GM23338 (cell line): ENCODE measurements at regions not wholly inside any gene's neighbourhood (a gene's known extent, or its start where the extent isn't known, plus 50 kb on each side); places are given as distances from the start of the nearest gene placed in this dataset.
"Not testable (repeated sequence)": the region's sequence is repeated elsewhere in the genome, so short reads cannot be mapped to it uniquely, and the experiment has no call there.

Experiments used
- ATAC-seq: fragments of 200-7000 bp; cut with Tn5 transposase; 3 replicates; pipeline ENCODE4 v1.9.1; 2020
- DNase-seq: peaks from one replicate; pipeline ENCODE4 v3.0.0-alpha.2; 2015; ENCODE audit warnings: low spot score
- H2AFZ ChIP-seq: fragments of 200-600 bp; sonication (generic); 2 replicates; pipeline ENCODE4 v1.8.0; 2016; ENCODE audit warnings: antibody characterized with exemption, mild to moderate bottlenecking, moderate library complexity
- H3F3A ChIP-seq: fragments of 200-600 bp; sonication (generic); replicated peaks from 2 replicates; pipeline ENCODE4 v1.8.0; 2017; ENCODE audit warnings: antibody characterized with exemption, mixed run types, low read depth
- H3K27ac ChIP-seq: fragments of 200-600 bp; sonication (generic); 2 replicates; pipeline ENCODE4 v1.6.1; 2016; ENCODE audit warnings: low read depth
- H3K27me3 ChIP-seq: fragments of 200-600 bp; sonication (generic); 2 replicates; pipeline ENCODE4 v1.8.0; 2016; ENCODE audit warnings: mild to moderate bottlenecking, mixed run types, moderate library complexity; ENCODE audit not compliant: insufficient read depth
- H3K36me3 ChIP-seq: fragments of 200-600 bp; sonication (generic); 2 replicates; pipeline ENCODE4 v1.8.0; 2016; ENCODE audit warnings: mild to moderate bottlenecking; ENCODE audit not compliant: insufficient read depth
- H3K4me1 ChIP-seq: fragments of 200-600 bp; sonication (generic); 2 replicates; pipeline ENCODE4 v1.8.0; 2016; ENCODE audit warnings: mild to moderate bottlenecking, moderate library complexity; ENCODE audit not compliant: insufficient read depth
- H3K4me2 ChIP-seq: fragments of 200-600 bp; sonication (generic); 2 replicates; pipeline ENCODE4 v1.7.1; 2017; ENCODE audit warnings: mixed run types
- H3K4me3 ChIP-seq: fragments of 200-600 bp; sonication (generic); 2 replicates; pipeline ENCODE4 v1.6.1; 2016; ENCODE audit warnings: mixed run types
- H3K79me2 ChIP-seq: fragments of 200-600 bp; sonication (generic); replicated peaks from 2 replicates; pipeline ENCODE4 v1.8.0; 2017; ENCODE audit warnings: mild to moderate bottlenecking; ENCODE audit not compliant: insufficient read depth
- H3K9me2 ChIP-seq: fragments of 200-600 bp; sonication (generic); 2 replicates; pipeline ENCODE4 v1.8.0; 2017; ENCODE audit not compliant: insufficient read depth
- H4K20me1 ChIP-seq: fragments of 200-600 bp; sonication (generic); replicated peaks from 2 replicates; pipeline ENCODE4 v1.8.0; 2017; ENCODE audit warnings: mild to moderate bottlenecking; ENCODE audit not compliant: insufficient read depth
- H3K27ac Mint-ChIP-seq: 2 replicates; pipeline ENCODE4 v1.8.0; 2020; ENCODE audit warnings: inconsistent platforms, mild to moderate bottlenecking, moderate library complexity, mixed read lengths
- H3K27me3 Mint-ChIP-seq: 3 replicates; pipeline ENCODE4 v1.8.0; 2022; ENCODE audit warnings: low read depth, mild to moderate bottlenecking, moderate library complexity, mixed read lengths, inconsistent platforms; ENCODE audit not compliant: insufficient read depth, poor library complexity
- H3K36me3 Mint-ChIP-seq: 3 replicates; pipeline ENCODE4 v1.8.0; 2021; ENCODE audit warnings: low read depth, mild to moderate bottlenecking, inconsistent platforms, moderate library complexity, mixed read lengths
- H3K4me1 Mint-ChIP-seq: 3 replicates; pipeline ENCODE4 v1.8.0; 2020; ENCODE audit warnings: mild to moderate bottlenecking, inconsistent platforms, mixed read lengths
- H3K4me3 Mint-ChIP-seq: 3 replicates; pipeline ENCODE4 v1.8.0; 2021; ENCODE audit warnings: moderate library complexity, mild to moderate bottlenecking, inconsistent platforms, mixed read lengths
- H3K9me3 Mint-ChIP-seq: 3 replicates; pipeline ENCODE4 v1.8.0; 2020; ENCODE audit warnings: moderate library complexity, mild to moderate bottlenecking, inconsistent platforms, mixed read lengths
- CREB1 ChIP-seq: fragments of 250-450 bp; sonication (Bioruptor Pico); IDR thresholded peaks from 2 replicates; pipeline ENCODE4 v1.5.0; 2020; ENCODE audit warnings: low read depth, mild to moderate bottlenecking, moderate library complexity
- ETS1 ChIP-seq: IDR thresholded peaks from 2 replicates; pipeline ENCODE4 v1.6.1; 2016; ENCODE audit warnings: antibody characterized with exemption
- EZH2 ChIP-seq: fragments of 200-600 bp; sonication (generic); IDR thresholded peaks from one replicate; pipeline ENCODE4 v1.8.0; 2017; ENCODE audit warnings: antibody characterized with exemption, mild to moderate bottlenecking, low read depth; ENCODE audit not compliant: unreplicated experiment
- POLR2AphosphoS5 ChIP-seq: IDR thresholded peaks from 2 replicates; pipeline ENCODE4 v1.6.1; 2016; ENCODE audit warnings: antibody characterized with exemption, low read depth
- STAT1 ChIP-seq: IDR thresholded peaks from one replicate; pipeline ENCODE4 v1.6.1; 2016; ENCODE audit warnings: antibody characterized with exemption; ENCODE audit not compliant: unreplicated experiment
- ZNF114 ChIP-seq: fragments of 250-450 bp; sonication (Bioruptor Pico); IDR thresholded peaks from 2 replicates; pipeline ENCODE4 v1.5.0; 2020; ENCODE audit warnings: mild to moderate bottlenecking, moderate library complexity
- TF ChIP-seq, protein P1 (sequence below), 2 experiments: fragments of 200-600 bp in 1 of 2; sonication (generic) in 1 of 2; conservative IDR thresholded peaks; 2 replicates each; pipeline versions ENCODE4 v1.5.1 to v1.6.1; 2016 to 2017; ENCODE audit warnings: antibody characterized with exemption in 2 of 2, low read depth in 2 of 2, mild to moderate bottlenecking in 2 of 2, moderate library complexity in 1 of 2
- TF ChIP-seq, protein P2 (sequence below): IDR thresholded peaks from one replicate; pipeline ENCODE4 v1.6.1; 2018; ENCODE audit warnings: antibody characterized with exemption; ENCODE audit not compliant: unreplicated experiment

GRCh38 chr15:96474231-96474664, 143.7 kb downstream of the NR2F2 start:
- Histone ChIP-seq H3K36me3 (no peaks in the 10 kb centered on the region), H4K20me1 (no peaks in the 10 kb centered on the region), H3K27ac (no peak overlapping the region), H3F3A (no peaks in the 10 kb centered on the region), H3K9me2 (no peaks in the 10 kb centered on the region; the same call in 1 of the 2 replicates), H3K4me3 (no peak overlapping the region), H2AFZ (no peak overlapping the region), H3K4me2 (no peak overlapping the region), H3K27me3 (no peaks in the 10 kb centered on the region), H3K4me1 (no peaks in the 10 kb centered on the region), H3K79me2 (no peaks in the 10 kb centered on the region)
- Mint-ChIP-seq H3K36me3 (no peaks in the 10 kb centered on the region), H3K27ac (no peak overlapping the region), H3K9me3 (no peaks in the 10 kb centered on the region), H3K4me3 (no peak overlapping the region), H3K27me3 (peaks cover 2% of the 10 kb centered on the region), H3K4me1 (peaks cover 2% of the 10 kb centered on the region; the same call in 1 of the 3 replicates)
- TF ChIP-seq ZNF114 (CRISPR knock-in tag): no peak
- no peak for TF ChIP-seq STAT1
- TF ChIP-seq EZH2: no peak
- TF ChIP-seq ETS1: no peak
- TF ChIP-seq, protein P1, sequence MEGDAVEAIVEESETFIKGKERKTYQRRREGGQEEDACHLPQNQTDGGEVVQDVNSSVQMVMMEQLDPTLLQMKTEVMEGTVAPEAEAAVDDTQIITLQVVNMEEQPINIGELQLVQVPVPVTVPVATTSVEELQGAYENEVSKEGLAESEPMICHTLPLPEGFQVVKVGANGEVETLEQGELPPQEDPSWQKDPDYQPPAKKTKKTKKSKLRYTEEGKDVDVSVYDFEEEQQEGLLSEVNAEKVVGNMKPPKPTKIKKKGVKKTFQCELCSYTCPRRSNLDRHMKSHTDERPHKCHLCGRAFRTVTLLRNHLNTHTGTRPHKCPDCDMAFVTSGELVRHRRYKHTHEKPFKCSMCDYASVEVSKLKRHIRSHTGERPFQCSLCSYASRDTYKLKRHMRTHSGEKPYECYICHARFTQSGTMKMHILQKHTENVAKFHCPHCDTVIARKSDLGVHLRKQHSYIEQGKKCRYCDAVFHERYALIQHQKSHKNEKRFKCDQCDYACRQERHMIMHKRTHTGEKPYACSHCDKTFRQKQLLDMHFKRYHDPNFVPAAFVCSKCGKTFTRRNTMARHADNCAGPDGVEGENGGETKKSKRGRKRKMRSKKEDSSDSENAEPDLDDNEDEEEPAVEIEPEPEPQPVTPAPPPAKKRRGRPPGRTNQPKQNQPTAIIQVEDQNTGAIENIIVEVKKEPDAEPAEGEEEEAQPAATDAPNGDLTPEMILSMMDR (conservative IDR thresholded peaks at IDR 0.05; ENCODE audit: low read depth in 2 of 2): no peak
- TF ChIP-seq CREB1 (CRISPR knock-in tag): no peak
- TF ChIP-seq POLR2AphosphoS5: no peak
- ATAC-seq (no peak), DNase-seq (no peak)

GRCh38 chr15:96477227-96477626, 146.7 kb downstream of the NR2F2 start:
- Histone ChIP-seq H3K27me3 (no peaks in the 10 kb centered on the region), H4K20me1 (no peaks in the 10 kb centered on the region), H2AFZ (no peak overlapping the region), H3K4me3 (no peak overlapping the region), H3K4me2 (no peak overlapping the region), H3F3A (no peaks in the 10 kb centered on the region), H3K9me2 (no peaks in the 10 kb centered on the region; the same call in 1 of the 2 replicates), H3K27ac (no peak overlapping the region), H3K36me3 (no peaks in the 10 kb centered on the region), H3K4me1 (no peaks in the 10 kb centered on the region), H3K79me2 (no peaks in the 10 kb centered on the region)
- Mint-ChIP-seq H3K4me1 (no peaks in the 10 kb centered on the region), H3K27me3 (no peaks in the 10 kb centered on the region), H3K4me3 (no peak overlapping the region), H3K36me3 (no peaks in the 10 kb centered on the region), H3K27ac (no peak overlapping the region), H3K9me3 (no peaks in the 10 kb centered on the region)
- peak; percentile 9 for DNase-seq
- TF ChIP-seq POLR2AphosphoS5: no peak
- TF ChIP-seq, protein P2, sequence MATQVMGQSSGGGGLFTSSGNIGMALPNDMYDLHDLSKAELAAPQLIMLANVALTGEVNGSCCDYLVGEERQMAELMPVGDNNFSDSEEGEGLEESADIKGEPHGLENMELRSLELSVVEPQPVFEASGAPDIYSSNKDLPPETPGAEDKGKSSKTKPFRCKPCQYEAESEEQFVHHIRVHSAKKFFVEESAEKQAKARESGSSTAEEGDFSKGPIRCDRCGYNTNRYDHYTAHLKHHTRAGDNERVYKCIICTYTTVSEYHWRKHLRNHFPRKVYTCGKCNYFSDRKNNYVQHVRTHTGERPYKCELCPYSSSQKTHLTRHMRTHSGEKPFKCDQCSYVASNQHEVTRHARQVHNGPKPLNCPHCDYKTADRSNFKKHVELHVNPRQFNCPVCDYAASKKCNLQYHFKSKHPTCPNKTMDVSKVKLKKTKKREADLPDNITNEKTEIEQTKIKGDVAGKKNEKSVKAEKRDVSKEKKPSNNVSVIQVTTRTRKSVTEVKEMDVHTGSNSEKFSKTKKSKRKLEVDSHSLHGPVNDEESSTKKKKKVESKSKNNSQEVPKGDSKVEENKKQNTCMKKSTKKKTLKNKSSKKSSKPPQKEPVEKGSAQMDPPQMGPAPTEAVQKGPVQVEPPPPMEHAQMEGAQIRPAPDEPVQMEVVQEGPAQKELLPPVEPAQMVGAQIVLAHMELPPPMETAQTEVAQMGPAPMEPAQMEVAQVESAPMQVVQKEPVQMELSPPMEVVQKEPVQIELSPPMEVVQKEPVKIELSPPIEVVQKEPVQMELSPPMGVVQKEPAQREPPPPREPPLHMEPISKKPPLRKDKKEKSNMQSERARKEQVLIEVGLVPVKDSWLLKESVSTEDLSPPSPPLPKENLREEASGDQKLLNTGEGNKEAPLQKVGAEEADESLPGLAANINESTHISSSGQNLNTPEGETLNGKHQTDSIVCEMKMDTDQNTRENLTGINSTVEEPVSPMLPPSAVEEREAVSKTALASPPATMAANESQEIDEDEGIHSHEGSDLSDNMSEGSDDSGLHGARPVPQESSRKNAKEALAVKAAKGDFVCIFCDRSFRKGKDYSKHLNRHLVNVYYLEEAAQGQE: no peak
- TF ChIP-seq STAT1: no peak
- TF ChIP-seq, protein P1 (conservative IDR thresholded peaks at IDR 0.05; ENCODE audit: low read depth in 2 of 2): peak; percentile 12 to 28; a peak in 2 of 4 replicates
- ATAC-seq: no peak

DNA sequence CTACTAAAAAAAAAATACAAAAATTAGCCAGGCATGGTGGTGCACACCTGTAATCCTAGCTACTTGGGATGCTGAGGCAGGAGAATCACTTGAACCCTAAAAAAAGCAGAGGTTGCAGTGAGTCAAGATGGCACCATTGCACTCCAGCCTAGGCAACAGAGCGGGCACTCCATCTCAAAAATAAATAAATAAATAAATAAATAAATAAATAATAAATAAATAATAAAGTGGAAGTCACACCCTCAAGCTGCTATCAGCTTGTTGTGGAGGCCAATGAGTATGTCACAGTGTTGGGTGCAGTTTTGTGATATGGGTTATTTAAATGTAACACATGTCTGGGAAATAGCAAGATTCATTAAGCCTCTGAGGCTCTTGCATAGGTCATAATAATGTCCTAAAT, 153.9 kb downstream of the NR2F2 start:
- H3K27ac Mint-ChIP-seq, H3K9me3 Mint-ChIP-seq, DNase-seq, H3K4me1 Mint-ChIP-seq, H3K27me3 Mint-ChIP-seq, H3K36me3 ChIP-seq, H3K4me3 ChIP-seq, H3K36me3 Mint-ChIP-seq, H3K27me3 ChIP-seq, H3K27ac ChIP-seq, ATAC-seq, H3K9me2 ChIP-seq, H3F3A ChIP-seq, H4K20me1 ChIP-seq, H3K4me1 ChIP-seq, H3K4me3 Mint-ChIP-seq, H3K79me2 ChIP-seq, H3K4me2 ChIP-seq: not testable (repeated sequence)
- 0 out of 2 replicates have a peak overlapping the region, but pooled peaks have one; percentile 9 for H2AFZ ChIP-seq
